ENCODE measurements at regions not wholly inside any gene's neighbourhood (a gene's known extent, or its start where the extent isn't known, plus 50 kb on each side); places are given as distances from the start of the nearest gene placed in this dataset.

DNA sequence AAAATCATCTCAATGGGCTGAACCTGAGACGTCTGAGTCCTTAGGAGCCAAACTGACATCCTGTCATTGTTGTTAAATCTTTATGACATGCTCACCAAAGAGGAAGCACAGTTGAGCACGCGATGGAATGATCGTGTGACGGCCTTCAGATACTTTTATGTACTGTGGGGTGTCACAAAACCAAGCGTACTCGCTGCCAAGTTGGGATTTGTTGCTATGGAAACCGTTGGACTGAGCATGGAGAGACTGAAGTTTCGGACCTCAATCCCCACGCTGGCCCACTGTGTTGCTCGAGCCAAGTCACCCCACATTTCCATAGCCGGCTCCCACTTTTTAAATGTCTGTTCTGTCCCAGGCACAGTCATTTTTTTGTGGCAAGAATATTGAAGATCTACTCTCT, 222.8 kb upstream of the SDK2 start:
- TF ChIP-seq, protein P1, sequence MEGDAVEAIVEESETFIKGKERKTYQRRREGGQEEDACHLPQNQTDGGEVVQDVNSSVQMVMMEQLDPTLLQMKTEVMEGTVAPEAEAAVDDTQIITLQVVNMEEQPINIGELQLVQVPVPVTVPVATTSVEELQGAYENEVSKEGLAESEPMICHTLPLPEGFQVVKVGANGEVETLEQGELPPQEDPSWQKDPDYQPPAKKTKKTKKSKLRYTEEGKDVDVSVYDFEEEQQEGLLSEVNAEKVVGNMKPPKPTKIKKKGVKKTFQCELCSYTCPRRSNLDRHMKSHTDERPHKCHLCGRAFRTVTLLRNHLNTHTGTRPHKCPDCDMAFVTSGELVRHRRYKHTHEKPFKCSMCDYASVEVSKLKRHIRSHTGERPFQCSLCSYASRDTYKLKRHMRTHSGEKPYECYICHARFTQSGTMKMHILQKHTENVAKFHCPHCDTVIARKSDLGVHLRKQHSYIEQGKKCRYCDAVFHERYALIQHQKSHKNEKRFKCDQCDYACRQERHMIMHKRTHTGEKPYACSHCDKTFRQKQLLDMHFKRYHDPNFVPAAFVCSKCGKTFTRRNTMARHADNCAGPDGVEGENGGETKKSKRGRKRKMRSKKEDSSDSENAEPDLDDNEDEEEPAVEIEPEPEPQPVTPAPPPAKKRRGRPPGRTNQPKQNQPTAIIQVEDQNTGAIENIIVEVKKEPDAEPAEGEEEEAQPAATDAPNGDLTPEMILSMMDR (IDR thresholded peaks at IDR 0.05): no peak
- TF ChIP-seq TCF7L2 (IDR thresholded peaks at IDR 0.05; ENCODE audit: low read depth, low read length): no peak
- no peak for TF ChIP-seq POLR2AphosphoS5 (IDR thresholded peaks at IDR 0.05; ENCODE audit: low read depth, low read length)
- TF ChIP-seq, protein P2, sequence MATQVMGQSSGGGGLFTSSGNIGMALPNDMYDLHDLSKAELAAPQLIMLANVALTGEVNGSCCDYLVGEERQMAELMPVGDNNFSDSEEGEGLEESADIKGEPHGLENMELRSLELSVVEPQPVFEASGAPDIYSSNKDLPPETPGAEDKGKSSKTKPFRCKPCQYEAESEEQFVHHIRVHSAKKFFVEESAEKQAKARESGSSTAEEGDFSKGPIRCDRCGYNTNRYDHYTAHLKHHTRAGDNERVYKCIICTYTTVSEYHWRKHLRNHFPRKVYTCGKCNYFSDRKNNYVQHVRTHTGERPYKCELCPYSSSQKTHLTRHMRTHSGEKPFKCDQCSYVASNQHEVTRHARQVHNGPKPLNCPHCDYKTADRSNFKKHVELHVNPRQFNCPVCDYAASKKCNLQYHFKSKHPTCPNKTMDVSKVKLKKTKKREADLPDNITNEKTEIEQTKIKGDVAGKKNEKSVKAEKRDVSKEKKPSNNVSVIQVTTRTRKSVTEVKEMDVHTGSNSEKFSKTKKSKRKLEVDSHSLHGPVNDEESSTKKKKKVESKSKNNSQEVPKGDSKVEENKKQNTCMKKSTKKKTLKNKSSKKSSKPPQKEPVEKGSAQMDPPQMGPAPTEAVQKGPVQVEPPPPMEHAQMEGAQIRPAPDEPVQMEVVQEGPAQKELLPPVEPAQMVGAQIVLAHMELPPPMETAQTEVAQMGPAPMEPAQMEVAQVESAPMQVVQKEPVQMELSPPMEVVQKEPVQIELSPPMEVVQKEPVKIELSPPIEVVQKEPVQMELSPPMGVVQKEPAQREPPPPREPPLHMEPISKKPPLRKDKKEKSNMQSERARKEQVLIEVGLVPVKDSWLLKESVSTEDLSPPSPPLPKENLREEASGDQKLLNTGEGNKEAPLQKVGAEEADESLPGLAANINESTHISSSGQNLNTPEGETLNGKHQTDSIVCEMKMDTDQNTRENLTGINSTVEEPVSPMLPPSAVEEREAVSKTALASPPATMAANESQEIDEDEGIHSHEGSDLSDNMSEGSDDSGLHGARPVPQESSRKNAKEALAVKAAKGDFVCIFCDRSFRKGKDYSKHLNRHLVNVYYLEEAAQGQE (IDR thresholded peaks at IDR 0.05; ENCODE audit: insufficient read depth in 1 of 2, low read depth in 2 of 2, low read length in 1 of 2): no peak

All from Panc1 (cell line).